SK-N-SH (cell line): ENCODE measurements at regions not wholly inside any gene's neighbourhood (a gene's known extent, or its start where the extent isn't known, plus 50 kb on each side); places are given as distances from the start of the nearest gene placed in this dataset.

Source experiments
- CTCF ChIA-PET: fragments of 300-600, 350-600 bp; formaldehyde crosslinking; extraction: SDS; loops from one replicate; lab custom pipeline; 2021; lab: Yijun Ruan, JAX
- POLR2A ChIA-PET: fragments of 350-600 bp; sonication (Branson Sonifier 250); formaldehyde crosslinking; extraction: SDS; loops from one replicate; lab custom pipeline; 2020; ENCODE audit warnings: antibody characterized with exemption, inconsistent platforms; lab: Yijun Ruan, JAX
- DNase-seq: peaks from one replicate; pipeline ENCODE4 v3.0.0; 2012
- H2AFZ ChIP-seq: fragments of 200-600 bp; sonication (generic); 2 replicates; pipeline ENCODE4 v1.8.1; 2016; ENCODE audit warnings: antibody characterized with exemption, mild to moderate bottlenecking, low read depth
- H3F3A ChIP-seq: fragments of 200-600 bp; sonication (generic); replicated peaks from 2 replicates; pipeline ENCODE3; 2016; ENCODE audit warnings: antibody characterized with exemption, mild to moderate bottlenecking; ENCODE audit not compliant: insufficient read depth
- H3K27ac ChIP-seq, 2 experiments: fragments of 200-500 bp in 1 of 2; fragments of 200-600 bp in 1 of 2; sonication (Bioruptor generic) in 1 of 2; sonication (generic), shearing (Covaris generic) in 1 of 2; 2 replicates each; pipeline versions ENCODE4 v1.5.1 to v1.6.1; 2014 to 2016; ENCODE audit warnings: low read depth in 2 of 2, inconsistent platforms in 1 of 2, low read length in 1 of 2, mild to moderate bottlenecking in 1 of 2, mixed read lengths in 1 of 2
- H3K27me3 ChIP-seq: fragments of 200-600 bp; sonication (generic), shearing (Covaris generic); 2 replicates; pipeline ENCODE4 v1.6.1; 2016; ENCODE audit warnings: mixed run types; ENCODE audit not compliant: insufficient read depth
- H3K36me3 ChIP-seq, 2 experiments: fragments of 200-500 bp in 1 of 2; fragments of 200-600 bp in 1 of 2; sonication (Bioruptor generic) in 1 of 2; sonication (generic) in 1 of 2; replicated peaks in 1 of 2; 2 replicates each; pipeline versions ENCODE3 to v1.5.1; 2014 to 2016; ENCODE audit warnings: low read length in 1 of 2, mild to moderate bottlenecking in 1 of 2; ENCODE audit not compliant: insufficient read depth in 2 of 2, control insufficient read depth in 1 of 2
- H3K4me1 ChIP-seq, 2 experiments: fragments of 200-500 bp in 1 of 2; fragments of 200-600 bp in 1 of 2; sonication (Bioruptor generic) in 1 of 2; sonication (generic), shearing (Covaris generic) in 1 of 2; 2 replicates each; pipeline versions ENCODE4 v1.5.1 to v1.6.1; 2014 to 2016; ENCODE audit warnings: low read depth in 1 of 2, low read length in 1 of 2, mixed run types in 1 of 2; ENCODE audit not compliant: insufficient read depth in 2 of 2, control insufficient read depth in 1 of 2
- H3K4me2 ChIP-seq: fragments of 200-600 bp; sonication (generic), shearing (Covaris generic); 2 replicates; pipeline ENCODE4 v1.6.1; 2017; ENCODE audit warnings: mixed run types
- H3K4me3 ChIP-seq, 2 experiments: fragments of 200-500 bp in 1 of 2; fragments of 200-600 bp in 1 of 2; sonication (Bioruptor generic) in 1 of 2; sonication (generic), shearing (Covaris generic) in 1 of 2; 2 replicates each; pipeline versions ENCODE4 v1.5.1 to v1.8.1; 2014 to 2016; ENCODE audit warnings: low read depth in 2 of 2, inconsistent platforms in 1 of 2, low read length in 1 of 2, mild to moderate bottlenecking in 1 of 2, mixed read lengths in 1 of 2, moderate library complexity in 1 of 2
- H3K79me2 ChIP-seq: fragments of 200-600 bp; sonication (generic); 2 replicates; pipeline ENCODE4 v1.8.1; 2017; ENCODE audit warnings: mild to moderate bottlenecking; ENCODE audit not compliant: insufficient read depth
- H3K9ac ChIP-seq: fragments of 200-600 bp; sonication (generic); 2 replicates; pipeline ENCODE4 v1.6.1; 2017; ENCODE audit warnings: mixed run types
- H3K9me2 ChIP-seq: fragments of 200-600 bp; sonication (generic); 2 replicates; pipeline ENCODE4 v1.6.1; 2017; ENCODE audit warnings: mixed run types
- H3K9me3 ChIP-seq: fragments of 200-600 bp; sonication (generic); 2 replicates; pipeline ENCODE4 v1.6.1; 2017; ENCODE audit warnings: mixed run types, mild to moderate bottlenecking, moderate library complexity
- H4K20me1 ChIP-seq: fragments of 200-600 bp; sonication (generic); 2 replicates; pipeline ENCODE4 v1.6.1; 2017; ENCODE audit warnings: mild to moderate bottlenecking, mixed run types; ENCODE audit not compliant: insufficient read depth
- FOXJ3 ChIP-seq: sonication (generic); formaldehyde crosslinking; IDR thresholded peaks from 2 replicates; pipeline ENCODE4 v1.5.1; 2020; ENCODE audit warnings: mild to moderate bottlenecking, missing genetic modification reagents
- GABPA ChIP-seq: IDR thresholded peaks from 2 replicates; pipeline ENCODE4 v1.4.0; 2012; ENCODE audit warnings: low read depth, mild to moderate bottlenecking
- MAX ChIP-seq: IDR thresholded peaks from 2 replicates; pipeline ENCODE4 v1.4.0; 2012; ENCODE audit warnings: low read depth
- MXI1 ChIP-seq: IDR thresholded peaks from 2 replicates; pipeline ENCODE4 v1.6.1; 2012; ENCODE audit warnings: mild to moderate bottlenecking, low read depth, low read length, improper control_type of control experiment
- NFIC ChIP-seq: IDR thresholded peaks from 2 replicates; pipeline ENCODE4 v1.4.0; 2012; ENCODE audit warnings: borderline replicate concordance
- PBX3 ChIP-seq: IDR thresholded peaks from 2 replicates; pipeline ENCODE4; 2012
- RXRA ChIP-seq: IDR thresholded peaks from 2 replicates; pipeline ENCODE4 v1.4.0; 2012; ENCODE audit warnings: low read depth, mild to moderate bottlenecking, borderline replicate concordance
- TAF1 ChIP-seq: IDR thresholded peaks from 2 replicates; pipeline ENCODE4 v1.6.1; 2012; ENCODE audit warnings: low read depth, mild to moderate bottlenecking, low read length, moderate library complexity, borderline replicate concordance
- TEAD4 ChIP-seq: IDR thresholded peaks from 2 replicates; pipeline ENCODE4 v1.4.0; 2012; ENCODE audit warnings: mild to moderate bottlenecking, borderline replicate concordance; ENCODE audit not compliant: insufficient read depth
- ZBTB33 ChIP-seq: IDR thresholded peaks from 2 replicates; pipeline ENCODE4 v1.4.0; 2012; ENCODE audit warnings: low read depth, borderline replicate concordance
- WGBS: methylation state at CpG from one replicate; pipeline ENCODE4 v1.1.6; 2017; ENCODE audit warnings: low lambda C conversion rate; 5-methylcytosine and 5-hydroxymethylcytosine counted together

- Histone ChIP-seq H3K9me3 (no peaks in the 10 kb centered on the region), H3K79me2 (no peaks in the 10 kb centered on the region), H3F3A (no peaks in the 10 kb centered on the region), H2AFZ (no peak overlapping the region; the same call in 1 of the 2 replicates), H3K27me3 (no peaks in the 10 kb centered on the region), H3K4me3 (no peak overlapping the region), H3K9me2 (no peaks in the 10 kb centered on the region), H4K20me1 (no peaks in the 10 kb centered on the region), H3K9ac (no peak overlapping the region), H3K36me3 (no peaks in the 10 kb centered on the region), H3K4me1 (peaks cover 0 to 11% of the 10 kb centered on the region in 2 experiments; a peak in 1 of 4 replicates), H3K4me2 (no peak overlapping the region), H3K27ac (no peak overlapping the region)
- ChIA-PET POLR2A (no interaction called here), CTCF (interaction anchor here (1.9 kb wide), 1 partner anchor 12 kb away, joined by 6 read pairs; no protein-coding TSS in a partner anchor)
- TF ChIP-seq MXI1 (no peak), TAF1 (no peak), ZBTB33 (no peak), PBX3 (no peak), NFIC (no peak), MAX (no peak), TEAD4 (no peak), RXRA (no peak)
- DNase-seq = no peak
- WGBS = 76% methylated on average over 3 of the region's 8 CpGs
These were observed 101.5 kb downstream of the CEBPB start for GRCh38 chr20:50292079-50292590.

GRCh38 chr20:50292591-50293283, 102.1 kb downstream of the CEBPB start:
- Histone ChIP-seq H3K27me3 (no peaks in the 10 kb centered on the region), H3K9me3 (no peaks in the 10 kb centered on the region), H2AFZ (peak overlapping the region; percentile 66; the same call in 1 of the 2 replicates), H3K4me3 (no peak overlapping the region), H3K36me3 (no peaks in the 10 kb centered on the region), H3K27ac (no peak overlapping the region), H3K4me2 (no peak overlapping the region), H3K79me2 (no peaks in the 10 kb centered on the region), H3K4me1 (peaks cover 0 to 11% of the 10 kb centered on the region in 2 experiments; a peak in 1 of 4 replicates), H3K9me2 (no peaks in the 10 kb centered on the region), H3K9ac (no peak overlapping the region), H3F3A (no peaks in the 10 kb centered on the region), H4K20me1 (no peaks in the 10 kb centered on the region)
- 67% methylated on average over 18 of the region's 26 CpGs for WGBS
- POLR2A ChIA-PET = no interaction called here
- TF ChIP-seq FOXJ3 (CRISPR knock-in tag) = no peak
- TF ChIP-seq GABPA = peak; percentile 18; the same call in 1 of the 2 replicates
- DNase-seq = no peak
- CTCF ChIA-PET = interaction anchor here (1.9 kb wide), 1 partner anchor 13 kb away, joined by 6 read pairs; no protein-coding TSS in a partner anchor
